GM23338 (cell line): ENCODE measurements at regions not wholly inside any gene's neighbourhood (a gene's known extent, or its start where the extent isn't known, plus 50 kb on each side); places are given as distances from the start of the nearest gene placed in this dataset.
A peak's percentile ranks its signal among the peaks of the same experiment; 100 is the strongest.

Source experiments
- ATAC-seq: fragments of 200-7000 bp; cut with Tn5 transposase; 3 replicates; pipeline ENCODE4 v1.9.1; 2020
- DNase-seq: peaks from one replicate; pipeline ENCODE4 v3.0.0-alpha.2; 2015; ENCODE audit warnings: low spot score
- H2AFZ ChIP-seq: fragments of 200-600 bp; sonication (generic); 2 replicates; pipeline ENCODE4 v1.8.0; 2016; ENCODE audit warnings: antibody characterized with exemption, mild to moderate bottlenecking, moderate library complexity
- H3F3A ChIP-seq: fragments of 200-600 bp; sonication (generic); replicated peaks from 2 replicates; pipeline ENCODE4 v1.8.0; 2017; ENCODE audit warnings: antibody characterized with exemption, mixed run types, low read depth
- H3K27ac ChIP-seq: fragments of 200-600 bp; sonication (generic); 2 replicates; pipeline ENCODE4 v1.6.1; 2016; ENCODE audit warnings: low read depth
- H3K27me3 ChIP-seq: fragments of 200-600 bp; sonication (generic); 2 replicates; pipeline ENCODE4 v1.8.0; 2016; ENCODE audit warnings: mild to moderate bottlenecking, mixed run types, moderate library complexity; ENCODE audit not compliant: insufficient read depth
- H3K36me3 ChIP-seq: fragments of 200-600 bp; sonication (generic); 2 replicates; pipeline ENCODE4 v1.8.0; 2016; ENCODE audit warnings: mild to moderate bottlenecking; ENCODE audit not compliant: insufficient read depth
- H3K4me1 ChIP-seq: fragments of 200-600 bp; sonication (generic); 2 replicates; pipeline ENCODE4 v1.8.0; 2016; ENCODE audit warnings: mild to moderate bottlenecking, moderate library complexity; ENCODE audit not compliant: insufficient read depth
- H3K4me2 ChIP-seq: fragments of 200-600 bp; sonication (generic); 2 replicates; pipeline ENCODE4 v1.7.1; 2017; ENCODE audit warnings: mixed run types
- H3K4me3 ChIP-seq: fragments of 200-600 bp; sonication (generic); 2 replicates; pipeline ENCODE4 v1.6.1; 2016; ENCODE audit warnings: mixed run types
- H3K79me2 ChIP-seq: fragments of 200-600 bp; sonication (generic); replicated peaks from 2 replicates; pipeline ENCODE4 v1.8.0; 2017; ENCODE audit warnings: mild to moderate bottlenecking; ENCODE audit not compliant: insufficient read depth
- H3K9me2 ChIP-seq: fragments of 200-600 bp; sonication (generic); 2 replicates; pipeline ENCODE4 v1.8.0; 2017; ENCODE audit not compliant: insufficient read depth
- H4K20me1 ChIP-seq: fragments of 200-600 bp; sonication (generic); replicated peaks from 2 replicates; pipeline ENCODE4 v1.8.0; 2017; ENCODE audit warnings: mild to moderate bottlenecking; ENCODE audit not compliant: insufficient read depth
- H3K27ac Mint-ChIP-seq: 2 replicates; pipeline ENCODE4 v1.8.0; 2020; ENCODE audit warnings: inconsistent platforms, mild to moderate bottlenecking, moderate library complexity, mixed read lengths
- H3K27me3 Mint-ChIP-seq: 3 replicates; pipeline ENCODE4 v1.8.0; 2022; ENCODE audit warnings: low read depth, mild to moderate bottlenecking, moderate library complexity, mixed read lengths, inconsistent platforms; ENCODE audit not compliant: insufficient read depth, poor library complexity
- H3K36me3 Mint-ChIP-seq: 3 replicates; pipeline ENCODE4 v1.8.0; 2021; ENCODE audit warnings: low read depth, mild to moderate bottlenecking, inconsistent platforms, moderate library complexity, mixed read lengths
- H3K4me1 Mint-ChIP-seq: 3 replicates; pipeline ENCODE4 v1.8.0; 2020; ENCODE audit warnings: mild to moderate bottlenecking, inconsistent platforms, mixed read lengths
- H3K4me3 Mint-ChIP-seq: 3 replicates; pipeline ENCODE4 v1.8.0; 2021; ENCODE audit warnings: moderate library complexity, mild to moderate bottlenecking, inconsistent platforms, mixed read lengths
- H3K9me3 Mint-ChIP-seq: 3 replicates; pipeline ENCODE4 v1.8.0; 2020; ENCODE audit warnings: moderate library complexity, mild to moderate bottlenecking, inconsistent platforms, mixed read lengths
- CREB1 ChIP-seq: fragments of 250-450 bp; sonication (Bioruptor Pico); IDR thresholded peaks from 2 replicates; pipeline ENCODE4 v1.5.0; 2020; ENCODE audit warnings: low read depth, mild to moderate bottlenecking, moderate library complexity
- EZH2 ChIP-seq: fragments of 200-600 bp; sonication (generic); IDR thresholded peaks from one replicate; pipeline ENCODE4 v1.8.0; 2017; ENCODE audit warnings: antibody characterized with exemption, mild to moderate bottlenecking, low read depth; ENCODE audit not compliant: unreplicated experiment
- EZH2phosphoT487 ChIP-seq: fragments of 200-600 bp; sonication (generic); IDR thresholded peaks from one replicate; pipeline ENCODE4 v1.8.1; 2018; ENCODE audit warnings: antibody characterized with exemption; ENCODE audit not compliant: unreplicated experiment
- STAT1 ChIP-seq: IDR thresholded peaks from one replicate; pipeline ENCODE4 v1.6.1; 2016; ENCODE audit warnings: antibody characterized with exemption; ENCODE audit not compliant: unreplicated experiment
- ZNF114 ChIP-seq: fragments of 250-450 bp; sonication (Bioruptor Pico); IDR thresholded peaks from 2 replicates; pipeline ENCODE4 v1.5.0; 2020; ENCODE audit warnings: mild to moderate bottlenecking, moderate library complexity
- ZNF462 ChIP-seq: fragments of 250-450 bp; sonication (Bioruptor Pico); IDR thresholded peaks from 2 replicates; pipeline ENCODE4 v1.5.0; 2020; ENCODE audit warnings: mild to moderate bottlenecking, moderate library complexity
- TF ChIP-seq, protein P1 (sequence below): IDR thresholded peaks from 2 replicates; pipeline ENCODE4 v1.6.1; 2016; ENCODE audit warnings: antibody characterized with exemption

GRCh38 chr5:124557761-124558160, 188.7 kb downstream of the ZNF608 start (continued):
- TF ChIP-seq ZNF462 (CRISPR knock-in tag) (no peak), EZH2 (no peak), CREB1 (no peak)

DNA sequence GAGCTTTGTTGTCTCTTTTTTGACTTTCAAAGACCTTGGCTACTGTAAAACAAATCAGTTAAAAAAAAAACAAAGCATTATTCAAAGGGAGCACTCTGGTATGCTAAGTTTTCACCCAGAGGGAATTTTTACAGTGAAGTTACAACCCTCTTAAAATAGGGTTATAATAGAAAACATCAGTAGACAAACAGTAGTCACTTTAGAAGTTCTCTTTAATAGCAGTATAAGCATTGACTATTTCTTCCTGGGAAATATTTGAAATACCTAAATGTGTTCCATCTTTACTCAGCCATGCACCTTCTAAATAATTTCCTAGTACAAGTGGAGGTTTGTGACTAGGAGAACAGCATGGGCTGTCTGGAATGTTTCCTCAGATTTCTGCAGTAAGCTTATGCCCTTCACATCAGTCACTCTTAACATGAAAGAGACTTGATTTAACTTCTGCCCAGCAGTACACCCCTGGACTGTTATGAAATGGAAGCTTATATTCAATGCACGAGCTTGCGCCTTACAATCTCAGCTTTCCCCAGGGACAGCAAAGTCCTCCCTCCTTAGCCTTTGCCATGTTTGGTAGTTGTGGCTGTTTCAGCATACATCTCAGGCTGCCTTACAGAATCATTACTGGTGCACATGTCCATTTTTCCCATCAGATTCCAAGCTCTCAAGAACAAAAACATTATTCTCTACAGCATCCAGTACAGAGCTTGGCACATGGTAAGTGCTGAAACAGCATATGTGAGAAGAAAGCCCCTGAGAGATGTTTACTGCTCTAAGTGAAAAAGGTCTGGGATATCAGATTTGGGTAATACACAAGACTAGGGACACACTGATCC, 191.5 kb downstream of the ZNF608 start:
- ATAC-seq (peak; percentile 48; the same call in 2 of the 3 replicates), DNase-seq (peak; percentile 20)
- Histone ChIP-seq H3K27ac (no peak overlapping the region), H3K4me1 (peaks cover 27% of the 10 kb centered on the region), H3K27me3 (peaks cover 17% of the 10 kb centered on the region; the same call in 1 of the 2 replicates), H3K79me2 (no peaks in the 10 kb centered on the region), H3K4me3 (no peak overlapping the region), H4K20me1 (no peaks in the 10 kb centered on the region), H3K9me2 (no peaks in the 10 kb centered on the region), H3K4me2 (peak overlapping the region; percentile 3; the same call in 1 of the 2 replicates), H3K36me3 (no peaks in the 10 kb centered on the region), H2AFZ (no peak overlapping the region), H3F3A (no peaks in the 10 kb centered on the region)
- peaks cover 8% of the 10 kb centered on the region for H3K27me3 Mint-ChIP-seq
- H3K4me1 Mint-ChIP-seq = peaks cover 23% of the 10 kb centered on the region
- H3K9me3 Mint-ChIP-seq = no peaks in the 10 kb centered on the region; the same call in 2 of the 3 replicates
- peaks cover 6% of the 10 kb centered on the region; the same call in 1 of the 3 replicates for H3K36me3 Mint-ChIP-seq
- no peak overlapping the region for H3K4me3 Mint-ChIP-seq
- H3K27ac Mint-ChIP-seq = no peak overlapping the region
- TF ChIP-seq EZH2 (no peak), EZH2phosphoT487 (no peak), ZNF114 (CRISPR knock-in tag) (no peak), CREB1 (no peak), ZNF462 (CRISPR knock-in tag) (no peak), STAT1 (no peak)
- TF ChIP-seq, protein P1, sequence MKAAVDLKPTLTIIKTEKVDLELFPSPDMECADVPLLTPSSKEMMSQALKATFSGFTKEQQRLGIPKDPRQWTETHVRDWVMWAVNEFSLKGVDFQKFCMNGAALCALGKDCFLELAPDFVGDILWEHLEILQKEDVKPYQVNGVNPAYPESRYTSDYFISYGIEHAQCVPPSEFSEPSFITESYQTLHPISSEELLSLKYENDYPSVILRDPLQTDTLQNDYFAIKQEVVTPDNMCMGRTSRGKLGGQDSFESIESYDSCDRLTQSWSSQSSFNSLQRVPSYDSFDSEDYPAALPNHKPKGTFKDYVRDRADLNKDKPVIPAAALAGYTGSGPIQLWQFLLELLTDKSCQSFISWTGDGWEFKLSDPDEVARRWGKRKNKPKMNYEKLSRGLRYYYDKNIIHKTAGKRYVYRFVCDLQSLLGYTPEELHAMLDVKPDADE = no peak
